Kidney capillary endothelial cell (primary cell): ENCODE measurements at regions not wholly inside any gene's neighbourhood (a gene's known extent, or its start where the extent isn't known, plus 50 kb on each side); places are given as distances from the start of the nearest gene placed in this dataset.

Experiments
- DNase-seq: peaks from one replicate; pipeline ENCODE4 v3.0.0-alpha.2; 2018; ENCODE audit warnings: low spot score

DNA sequence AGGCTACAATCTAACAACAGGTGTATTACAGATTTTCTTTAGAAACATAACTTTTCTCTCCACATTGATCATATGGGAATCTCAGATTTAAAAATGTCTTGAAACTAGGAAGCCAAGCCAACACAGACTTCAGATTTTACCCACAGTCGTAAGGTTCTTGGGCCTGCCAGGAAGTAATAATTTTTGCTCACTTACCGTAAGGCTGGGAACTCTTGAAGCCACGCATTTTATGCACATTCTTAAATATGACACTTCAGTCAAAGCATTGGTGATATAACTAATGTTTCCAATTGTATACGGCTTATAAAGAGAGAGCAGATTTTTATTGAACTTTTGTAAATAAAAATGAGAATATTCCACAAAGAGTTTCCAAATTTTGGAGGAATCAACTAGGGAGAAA lies 328.9 kb upstream of the TRPC7 start:
- no peak for DNase-seq

DNA sequence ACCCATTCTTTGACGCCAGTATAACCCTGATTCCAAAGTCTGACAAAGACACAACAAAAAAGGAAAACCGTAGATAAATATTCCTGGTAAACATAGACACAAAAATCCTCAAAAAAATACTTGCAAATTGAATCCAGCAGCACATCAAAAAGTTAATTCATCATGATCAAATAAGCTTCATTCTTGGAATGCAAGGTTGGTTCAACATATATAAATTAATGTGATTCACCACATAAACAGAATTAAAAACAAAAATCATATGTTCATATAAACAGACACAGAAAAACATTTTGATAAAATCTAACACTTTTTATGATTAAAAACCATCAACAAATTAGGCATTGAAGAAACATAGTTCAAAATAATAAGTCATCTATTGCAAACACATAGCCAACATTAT lies 324.2 kb upstream of the TRPC7 start:
- DNase-seq, result no peak

DNA sequence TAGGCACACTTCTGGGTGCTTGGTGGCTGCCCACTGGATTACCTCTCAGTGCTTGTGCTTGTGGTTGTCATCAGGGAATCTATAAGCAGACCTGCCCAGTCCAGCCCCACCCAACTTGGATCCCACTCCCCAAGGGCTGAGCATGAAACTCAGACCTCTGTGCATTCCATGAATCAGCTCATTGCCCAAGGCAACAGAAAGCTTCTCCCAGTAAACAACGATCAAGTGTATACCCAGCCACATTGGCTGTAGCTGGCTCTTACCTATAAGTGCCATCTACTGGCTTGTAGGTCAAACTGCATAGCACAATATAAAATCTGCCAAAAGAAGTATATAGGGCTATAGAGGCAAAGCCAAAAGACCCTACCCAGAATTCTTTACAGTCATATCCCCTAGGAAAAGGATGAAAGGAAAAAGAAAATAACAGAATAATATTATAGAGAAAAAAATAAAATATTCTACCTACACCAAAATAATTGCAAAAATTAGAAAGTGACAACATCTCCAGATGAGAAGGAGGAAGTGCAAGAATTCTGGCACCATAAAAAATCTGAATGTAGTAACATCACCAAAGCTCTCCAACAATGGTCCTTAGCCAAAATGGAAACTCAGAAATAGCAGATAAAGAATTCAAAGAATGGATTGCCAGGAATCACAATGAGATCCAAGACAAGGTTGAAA lies 321.0 kb upstream of the TRPC7 start:
- DNase-seq, result peak; percentile 5

DNA sequence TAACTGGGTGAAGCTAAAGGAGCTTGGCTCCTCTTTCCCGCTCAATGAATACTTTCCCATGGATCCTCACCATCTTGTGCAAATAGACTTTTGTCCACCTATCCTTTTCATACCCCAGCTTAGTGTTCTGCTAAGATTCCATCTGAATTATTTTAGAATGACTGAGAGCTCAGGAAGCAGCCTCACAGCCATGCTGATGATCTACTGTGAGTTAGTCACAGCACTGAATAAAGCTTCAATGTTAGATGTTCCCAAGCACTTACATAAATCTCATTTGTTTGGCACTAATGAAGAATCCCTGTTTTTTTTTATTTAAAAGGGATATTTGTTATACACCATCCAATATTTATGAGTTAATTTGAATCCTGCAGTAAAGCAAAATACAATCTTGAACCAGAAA lies 317.6 kb upstream of the TRPC7 start:
- no peak for DNase-seq

DNA sequence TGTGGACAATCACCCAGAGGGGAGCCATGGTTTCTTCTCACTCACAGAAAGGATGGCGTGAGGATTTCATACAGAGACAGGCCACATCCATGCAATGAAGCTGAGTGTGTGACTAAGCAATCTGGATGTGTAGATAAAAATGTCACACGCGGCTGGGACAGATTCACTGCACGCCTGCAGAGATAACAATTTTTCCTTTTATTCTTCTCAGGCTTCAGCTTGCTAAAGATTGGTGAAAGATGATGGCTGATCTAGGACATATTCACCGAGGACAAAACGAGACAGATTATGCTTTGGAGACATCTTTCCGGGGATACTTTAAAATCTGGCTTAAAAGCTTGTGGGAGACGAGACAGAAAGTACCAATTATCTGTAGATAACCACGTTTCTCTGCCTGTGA lies 313.9 kb upstream of the TRPC7 start:
- no peak for DNase-seq

DNA sequence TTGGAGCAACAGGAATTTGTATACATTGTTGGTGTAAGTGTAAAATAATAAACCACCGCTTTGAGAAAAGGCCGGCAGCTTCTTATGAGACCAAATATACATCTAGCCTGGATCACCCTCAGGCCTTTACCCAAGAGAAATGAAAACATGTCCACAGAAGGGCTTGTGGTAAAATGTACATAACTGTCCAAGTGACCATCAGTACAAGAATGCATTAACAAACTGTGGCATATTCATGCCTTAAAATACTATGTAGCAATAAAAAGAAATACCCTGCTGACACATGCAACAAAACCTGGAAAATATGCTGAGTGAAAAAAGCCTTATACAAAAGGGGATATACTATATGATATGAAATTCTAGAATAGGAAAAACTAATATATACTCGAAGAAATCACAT lies 311.9 kb upstream of the TRPC7 start:
- no peak for DNase-seq

DNA sequence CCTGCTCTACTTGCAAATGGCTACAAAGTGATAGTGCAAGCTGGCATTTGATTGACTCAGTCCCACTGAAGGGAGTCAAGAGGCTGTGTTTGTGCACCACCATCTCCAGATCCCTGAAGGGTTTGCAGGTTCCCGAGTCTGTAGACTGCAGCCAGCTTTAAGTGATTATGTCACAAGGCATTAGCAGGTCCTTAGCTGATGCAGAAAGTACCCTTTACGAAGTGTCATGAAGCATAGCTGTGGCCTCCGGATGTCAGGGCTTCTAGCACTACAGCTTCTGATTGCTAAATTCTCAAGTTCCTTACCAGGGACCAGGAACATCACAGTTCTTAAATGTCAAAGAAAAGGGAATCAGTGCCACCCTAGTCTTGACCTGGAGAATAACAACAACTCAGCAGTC lies 311.3 kb upstream of the TRPC7 start:
- DNase-seq, result no peak

DNA sequence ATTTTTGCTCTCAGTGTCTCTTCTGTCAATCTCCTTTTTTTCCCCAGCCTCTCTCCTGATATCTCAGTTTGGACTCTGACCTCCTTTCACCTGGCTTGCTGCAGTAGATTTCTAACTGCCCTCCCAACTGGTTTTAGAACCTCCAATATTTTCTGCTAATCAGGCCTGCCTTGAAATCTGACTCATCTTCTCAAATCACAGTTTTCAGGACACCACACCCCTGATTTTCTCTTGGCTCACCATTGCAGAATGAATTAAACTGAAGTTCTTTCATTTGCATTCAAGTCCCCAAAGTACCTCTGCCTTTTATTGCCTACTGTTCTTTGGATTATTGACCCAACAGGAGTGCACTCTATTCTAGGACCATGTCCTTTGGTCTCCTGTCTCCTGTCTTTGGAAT lies 310.4 kb upstream of the TRPC7 start:
- no peak for DNase-seq

DNA sequence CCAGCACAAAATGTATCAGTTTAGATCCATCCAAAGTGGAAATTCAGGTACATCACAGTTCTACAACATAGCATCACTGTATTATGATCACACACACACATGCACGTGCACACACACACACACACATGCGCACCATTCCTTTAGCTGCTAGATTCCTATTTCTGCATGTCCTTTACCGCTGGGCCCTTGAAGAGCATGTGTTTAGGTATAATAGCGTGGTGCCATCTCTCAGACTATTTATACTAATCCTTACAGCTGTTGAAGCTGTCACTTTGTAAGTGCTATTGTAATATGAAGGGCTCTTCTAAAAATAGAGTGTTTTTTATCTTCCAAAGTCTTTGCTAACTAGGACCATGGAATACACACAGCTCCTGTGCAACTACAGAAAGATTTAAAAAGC lies 308.8 kb upstream of the TRPC7 start:
- DNase-seq, result no peak

DNA sequence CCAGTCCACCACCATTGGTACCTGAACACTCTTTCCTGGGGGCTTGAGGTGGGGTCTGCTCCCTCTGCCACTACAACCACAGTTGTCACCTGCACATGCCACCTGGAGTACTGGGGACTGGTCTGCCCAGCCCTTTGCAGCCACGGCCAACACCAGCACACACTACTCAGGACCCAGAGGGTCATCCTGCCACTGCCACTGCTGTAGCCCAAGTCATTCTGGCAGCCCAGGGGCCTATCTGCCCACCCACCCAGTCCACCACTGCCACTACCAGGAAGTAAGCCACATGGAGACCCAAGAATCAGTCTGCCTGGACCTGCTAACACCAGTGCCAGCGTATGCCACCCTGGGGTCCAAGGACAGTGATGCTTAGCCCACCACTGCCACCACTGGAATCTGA lies 302.4 kb upstream of the TRPC7 start:
- no peak for DNase-seq

DNA sequence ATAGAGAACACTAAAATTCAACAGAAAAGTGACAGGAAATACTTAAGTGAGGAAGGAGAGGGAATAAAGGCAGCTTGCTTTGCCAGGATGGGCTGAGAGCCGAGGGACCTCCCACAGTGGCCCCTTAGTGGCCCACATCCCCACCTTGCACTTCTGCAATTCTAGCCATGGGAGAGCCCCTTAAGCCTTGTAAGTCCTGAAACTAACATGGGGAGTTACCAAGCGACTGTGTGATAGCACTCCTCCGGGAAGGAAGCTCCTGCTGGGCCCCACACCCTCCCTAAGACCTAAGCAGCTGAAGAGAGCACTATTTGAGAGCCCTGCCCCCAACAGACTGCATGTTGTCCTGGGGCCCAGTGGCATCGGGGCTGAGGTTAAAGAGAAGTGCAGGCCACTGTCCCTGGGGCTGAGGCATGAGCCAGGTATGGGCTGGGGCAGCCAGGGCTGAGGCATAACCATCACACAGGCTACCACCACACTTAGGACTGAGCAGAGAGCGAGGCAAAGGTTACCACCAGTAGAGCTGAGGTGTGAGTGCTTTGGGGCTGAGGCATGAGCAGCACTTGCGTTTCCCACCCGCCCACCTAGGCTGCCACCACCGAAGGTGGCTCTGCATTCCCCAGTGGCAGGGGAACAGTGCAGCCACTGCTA lies 301.8 kb upstream of the TRPC7 start:
- DNase-seq, result no peak

DNA sequence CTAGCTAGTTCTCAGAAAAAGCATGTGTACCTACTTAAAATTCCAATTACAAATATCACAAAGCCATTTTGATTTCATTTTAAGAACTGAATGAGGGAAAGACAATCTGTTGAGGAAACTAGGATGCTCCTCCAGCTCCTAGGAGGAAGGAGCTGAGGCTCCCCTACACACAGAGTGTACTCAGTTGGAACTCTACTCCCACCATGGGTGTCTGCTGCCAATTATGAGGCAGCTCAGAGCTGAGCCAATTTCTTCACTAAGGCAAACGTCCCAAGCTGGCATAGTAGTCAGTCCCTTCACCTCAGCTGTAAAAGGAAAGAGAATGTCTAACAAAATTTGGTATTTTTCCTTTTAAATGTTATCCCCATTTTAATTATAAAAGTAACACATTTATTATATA lies 300.0 kb upstream of the TRPC7 start:
- DNase-seq, result no peak

DNA sequence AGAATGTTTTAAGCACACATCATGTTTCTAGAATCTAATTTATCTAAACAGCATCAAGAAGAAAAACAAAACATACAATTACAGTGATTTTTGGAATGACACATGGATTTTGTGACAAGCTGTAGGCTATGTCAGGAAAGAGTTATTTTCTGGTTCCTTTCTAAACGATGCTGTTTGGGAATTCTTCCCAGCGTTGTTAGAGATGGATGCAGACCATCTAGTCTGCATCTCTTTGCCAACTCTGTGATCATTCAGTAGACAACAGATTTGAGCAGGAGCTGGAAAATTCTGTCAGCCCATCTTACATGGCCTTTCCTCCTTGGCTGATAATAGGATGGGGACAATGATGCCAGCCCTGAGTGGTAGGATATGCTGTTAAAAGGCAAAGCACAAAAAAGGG lies 295.7 kb upstream of the TRPC7 start:
- no peak for DNase-seq

DNA sequence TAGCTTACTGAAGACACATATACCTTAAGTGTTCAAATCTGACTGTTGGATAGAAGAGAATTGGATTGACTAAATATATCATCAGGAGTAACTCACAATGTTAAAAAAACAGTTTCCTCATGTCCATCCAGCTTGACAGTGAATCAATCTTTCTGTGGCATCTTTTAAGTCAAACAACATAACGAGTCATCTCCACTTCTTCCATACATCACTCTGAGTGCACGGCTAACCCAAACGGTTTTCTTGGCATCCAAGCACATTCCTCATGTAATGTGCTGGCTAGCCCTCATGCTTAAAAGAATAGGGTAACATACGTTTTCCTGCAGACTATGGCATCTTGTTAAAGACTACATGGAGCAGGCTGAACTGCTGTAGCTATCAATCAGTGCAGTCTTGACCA lies 291.5 kb upstream of the TRPC7 start:
- DNase-seq, result no peak

DNA sequence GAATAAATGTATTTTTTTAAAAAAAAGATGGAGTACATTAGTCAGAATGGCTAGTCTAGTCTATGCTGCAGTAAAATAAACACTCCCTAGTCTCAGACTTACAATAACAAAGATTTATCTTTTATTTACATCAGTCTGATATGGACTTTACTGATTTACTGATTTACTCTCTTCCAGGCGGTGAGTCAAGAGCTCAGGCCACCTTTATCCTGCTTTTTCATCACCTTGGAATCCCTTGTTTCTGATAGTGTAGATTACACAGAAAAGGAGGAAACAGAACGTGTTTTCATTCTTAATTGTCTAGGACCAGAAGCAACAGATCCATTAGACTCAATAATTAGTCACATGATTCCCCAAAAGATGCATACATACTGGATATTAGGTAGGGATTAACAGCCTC lies 290.1 kb upstream of the TRPC7 start:
- no peak for DNase-seq

DNA sequence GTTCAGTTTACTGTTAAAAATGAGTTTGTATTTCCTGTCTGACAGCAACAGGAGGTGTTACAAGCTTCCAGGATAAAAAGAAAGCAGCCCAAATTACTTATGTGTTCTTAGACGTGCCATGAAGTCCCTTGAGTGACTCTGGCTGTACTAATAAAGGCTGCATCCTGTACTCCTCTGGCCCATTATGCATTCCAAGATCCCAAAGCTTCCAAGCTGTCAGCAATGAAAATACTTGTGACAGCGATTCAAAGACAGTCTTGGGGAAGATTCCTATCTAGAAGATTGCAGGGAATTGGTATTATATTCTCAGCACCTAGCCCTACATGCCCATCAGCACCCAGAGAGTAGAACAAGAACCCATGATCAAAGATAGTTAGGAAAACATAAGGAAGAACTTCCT lies 281.6 kb upstream of the TRPC7 start:
- DNase-seq, result no peak

DNA sequence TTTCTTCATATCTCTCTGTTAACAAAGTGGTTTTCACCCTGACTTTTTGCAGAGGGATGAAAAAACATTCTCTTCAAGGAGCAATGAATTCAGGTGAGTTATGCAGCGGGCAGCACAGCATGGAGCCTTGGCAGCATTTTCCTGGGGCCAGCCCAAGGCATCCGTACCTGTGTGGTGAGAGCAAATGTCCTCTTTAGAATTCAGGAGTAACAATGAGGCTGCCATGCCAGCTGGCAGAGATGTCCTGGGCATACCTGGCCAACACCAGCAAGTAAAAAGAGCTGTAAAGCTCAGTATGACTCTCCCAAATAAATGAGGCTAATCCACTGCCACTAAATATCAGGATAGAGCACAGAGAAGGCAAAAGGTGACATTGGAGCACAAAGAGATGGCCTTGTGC lies 277.6 kb upstream of the TRPC7 start:
- DNase-seq, result no peak

DNA sequence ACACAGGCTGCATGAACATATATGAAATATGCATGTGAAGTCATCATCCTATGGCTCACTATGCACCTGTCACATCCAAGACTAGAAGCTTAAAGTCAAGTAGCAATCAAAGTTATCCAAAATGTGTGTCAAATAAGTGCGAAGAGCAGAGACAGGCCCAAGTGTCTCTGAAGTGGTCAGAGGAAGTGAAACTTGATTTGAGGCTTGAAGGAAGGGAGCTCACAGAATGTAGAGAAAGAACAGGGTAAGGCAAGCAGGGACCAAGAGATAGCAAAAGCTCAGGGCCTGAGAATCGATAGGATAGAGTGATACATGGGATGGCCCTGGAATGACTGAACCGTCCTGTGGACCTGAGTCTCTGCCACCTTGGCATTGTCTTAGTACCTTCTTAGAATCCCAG lies 274.3 kb upstream of the TRPC7 start:
- no peak for DNase-seq

DNA sequence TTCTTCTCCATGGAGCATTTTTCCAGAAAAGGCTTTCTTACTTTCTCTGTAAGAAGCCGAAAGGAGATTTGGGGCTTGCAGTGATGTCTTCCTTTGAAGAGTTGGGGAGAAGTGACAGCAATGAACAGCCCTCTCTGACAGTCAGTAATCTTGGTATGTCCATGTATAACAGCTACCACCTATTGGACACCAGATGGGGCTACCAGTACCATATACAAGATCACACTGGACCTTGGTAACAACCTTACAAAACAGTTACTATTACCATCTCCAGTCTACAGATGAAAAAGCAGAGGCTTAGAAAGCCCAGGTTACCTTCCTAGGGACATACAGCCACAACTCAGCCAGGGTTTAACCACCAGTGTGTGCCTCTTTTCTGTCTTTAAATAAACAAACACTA lies 272.7 kb upstream of the TRPC7 start:
- no peak for DNase-seq

DNA sequence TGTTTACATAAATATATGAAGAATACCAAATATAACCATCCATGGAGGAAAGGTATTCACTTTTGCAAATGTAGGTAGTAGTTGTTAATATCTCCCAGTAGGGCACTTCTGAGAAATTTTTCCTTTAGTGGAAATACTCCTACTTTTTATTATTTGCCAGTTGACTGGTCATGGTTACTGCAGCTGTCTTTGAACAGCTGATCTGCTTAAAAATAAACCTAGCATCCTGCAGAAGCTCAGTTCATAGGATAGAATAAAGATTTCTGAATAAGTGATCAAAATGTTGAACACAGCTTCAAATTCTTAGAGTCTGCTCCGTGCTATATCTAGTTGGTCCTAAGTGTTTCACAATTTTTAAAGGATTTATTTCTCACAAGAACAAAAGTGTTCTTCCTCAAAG lies 270.7 kb upstream of the TRPC7 start:
- no peak for DNase-seq

DNA sequence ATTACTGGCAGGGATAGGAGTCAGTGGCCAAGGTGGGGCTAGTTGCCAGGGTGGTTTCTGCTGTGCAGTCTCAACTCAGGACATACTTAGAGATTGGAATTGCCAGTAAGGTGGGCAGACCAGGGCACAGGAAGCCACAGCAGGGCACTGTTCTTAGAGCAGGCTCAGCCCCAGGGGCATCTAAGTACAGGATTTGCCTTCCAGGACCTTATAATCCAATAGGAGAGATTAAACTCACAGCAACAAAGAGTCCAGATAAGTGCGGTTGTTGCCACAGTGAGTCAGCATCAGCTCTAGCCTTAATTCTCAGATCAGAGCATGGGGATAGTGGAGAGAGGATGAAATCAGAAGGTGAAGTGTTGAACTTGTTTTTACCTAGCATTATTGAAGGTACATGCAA lies 265.8 kb upstream of the TRPC7 start:
- DNase-seq, result no peak

DNA sequence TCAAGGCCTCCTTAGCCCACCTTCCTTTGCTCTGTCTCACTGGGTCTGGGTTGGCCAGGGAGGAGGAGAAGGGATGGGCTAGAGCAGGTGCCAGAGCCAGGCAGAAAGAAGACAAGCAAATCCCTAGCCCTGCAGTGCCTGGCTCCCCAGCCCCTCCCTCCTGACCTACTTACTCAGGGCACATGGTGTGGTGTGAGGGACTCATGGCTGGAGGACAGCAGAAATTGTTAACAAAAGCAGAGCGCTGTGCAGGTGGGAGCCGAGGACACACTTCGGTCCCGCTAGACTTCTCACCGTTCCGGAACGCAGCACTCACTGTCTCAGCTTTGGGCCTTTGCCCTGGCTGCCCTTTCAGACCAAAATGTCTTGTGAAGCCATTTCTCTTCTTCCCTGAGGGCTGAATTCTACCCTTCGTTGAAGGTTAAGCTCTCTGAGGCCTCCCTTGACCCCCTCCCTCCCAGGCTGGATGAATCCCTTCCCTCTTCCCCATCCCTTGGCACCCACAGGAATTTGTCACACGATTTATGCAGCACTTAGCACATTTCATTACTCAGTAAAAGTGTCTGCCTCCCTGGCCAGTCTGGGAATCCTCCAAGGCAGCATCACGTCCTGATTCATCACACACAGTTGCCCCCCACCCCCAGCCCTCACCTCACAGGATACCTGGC lies 263.9 kb upstream of the TRPC7 start:
- DNase-seq, result no peak

DNA sequence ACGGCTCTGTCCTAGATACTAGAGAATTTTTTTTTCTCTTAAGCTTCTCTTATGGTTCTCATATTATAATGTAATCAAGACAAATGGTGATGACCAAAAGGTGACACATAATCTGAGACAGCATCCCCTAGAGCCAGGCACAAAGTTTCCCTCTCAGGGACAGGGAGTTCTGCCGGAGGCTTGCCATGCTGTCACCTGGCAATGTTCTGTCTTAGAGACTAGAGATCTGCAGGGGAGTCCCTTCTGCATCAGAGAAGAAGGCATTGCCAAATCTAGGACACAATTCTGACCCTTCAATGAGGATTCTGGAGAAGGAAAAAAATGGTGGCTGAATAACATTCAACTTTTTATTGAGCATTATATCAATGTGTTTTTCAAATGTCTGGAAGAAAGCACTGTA lies 261.2 kb upstream of the TRPC7 start:
- DNase-seq, result no peak

DNA sequence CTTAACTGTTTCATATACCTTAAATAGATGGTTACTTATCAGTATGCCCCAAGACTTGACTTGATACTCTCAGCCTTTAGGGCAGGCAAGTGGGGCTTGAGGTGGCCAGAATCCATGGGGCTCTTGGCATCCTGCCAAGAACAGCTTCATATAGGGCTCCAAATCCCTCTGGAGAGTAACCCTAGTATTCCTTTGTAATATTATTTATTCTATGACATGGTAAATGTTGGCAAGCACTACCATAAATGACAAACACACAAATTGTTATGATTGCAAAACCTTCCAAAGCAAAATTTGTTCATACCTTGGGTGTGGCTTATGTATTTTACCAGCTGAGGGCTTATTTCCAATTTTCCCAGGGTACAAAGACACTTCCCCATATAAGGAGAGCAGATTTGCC lies 257.4 kb upstream of the TRPC7 start:
- DNase-seq, result no peak
